ENCODE measurements at regions not wholly inside any gene's neighbourhood (a gene's known extent, or its start where the extent isn't known, plus 50 kb on each side); places are given as distances from the start of the nearest gene placed in this dataset.
"Not testable (repeated sequence)": the region's sequence is repeated elsewhere in the genome, so short reads cannot be mapped to it uniquely, and the experiment has no call there.

DNA sequence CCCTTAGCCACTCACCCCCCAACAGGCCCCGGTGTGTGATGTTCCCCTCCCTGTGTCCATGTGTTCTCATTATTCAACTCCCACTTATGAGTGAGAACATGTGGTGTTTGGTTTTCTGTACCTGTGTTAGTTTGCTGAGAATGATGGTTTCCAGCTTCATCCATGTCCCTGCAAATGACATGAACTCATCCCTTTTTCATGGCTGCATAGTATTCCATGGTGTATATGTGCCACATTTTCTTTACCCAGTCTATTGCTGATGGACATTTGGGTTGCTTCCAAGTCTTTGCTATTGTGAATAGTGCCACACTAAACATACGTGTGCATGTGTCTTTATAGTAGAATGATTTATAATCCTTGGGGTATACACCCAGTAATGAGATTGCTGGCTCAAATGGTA lies 605.7 kb downstream of the EBF1 start:
- TF ChIP-seq EZH2 (IDR thresholded peaks at IDR 0.05; ENCODE audit: low read length, unreplicated experiment); EZH2phosphoT487 (IDR thresholded peaks at IDR 0.05; ENCODE audit: borderline replicate concordance, low read length): not testable (repeated sequence)
- TF ChIP-seq, protein P1, sequence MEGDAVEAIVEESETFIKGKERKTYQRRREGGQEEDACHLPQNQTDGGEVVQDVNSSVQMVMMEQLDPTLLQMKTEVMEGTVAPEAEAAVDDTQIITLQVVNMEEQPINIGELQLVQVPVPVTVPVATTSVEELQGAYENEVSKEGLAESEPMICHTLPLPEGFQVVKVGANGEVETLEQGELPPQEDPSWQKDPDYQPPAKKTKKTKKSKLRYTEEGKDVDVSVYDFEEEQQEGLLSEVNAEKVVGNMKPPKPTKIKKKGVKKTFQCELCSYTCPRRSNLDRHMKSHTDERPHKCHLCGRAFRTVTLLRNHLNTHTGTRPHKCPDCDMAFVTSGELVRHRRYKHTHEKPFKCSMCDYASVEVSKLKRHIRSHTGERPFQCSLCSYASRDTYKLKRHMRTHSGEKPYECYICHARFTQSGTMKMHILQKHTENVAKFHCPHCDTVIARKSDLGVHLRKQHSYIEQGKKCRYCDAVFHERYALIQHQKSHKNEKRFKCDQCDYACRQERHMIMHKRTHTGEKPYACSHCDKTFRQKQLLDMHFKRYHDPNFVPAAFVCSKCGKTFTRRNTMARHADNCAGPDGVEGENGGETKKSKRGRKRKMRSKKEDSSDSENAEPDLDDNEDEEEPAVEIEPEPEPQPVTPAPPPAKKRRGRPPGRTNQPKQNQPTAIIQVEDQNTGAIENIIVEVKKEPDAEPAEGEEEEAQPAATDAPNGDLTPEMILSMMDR (conservative IDR thresholded peaks at IDR 0.05; ENCODE audit: low read depth, low read length), result not testable (repeated sequence)

Measured in PC-3 (cell line).